MG63 (cell line): ENCODE measurements at regions not wholly inside any gene's neighbourhood (a gene's known extent, or its start where the extent isn't known, plus 50 kb on each side); places are given as distances from the start of the nearest gene placed in this dataset.
"Not testable (repeated sequence)": the region's sequence is repeated elsewhere in the genome, so short reads cannot be mapped to it uniquely, and the experiment has no call there.

Experiments
- DNase-seq: peaks from one replicate; pipeline ENCODE4 v3.0.0-alpha.2; 2020
- H3K27me3 ChIP-seq: fragments of 250-450 bp; sonication (Bioruptor Pico); 2 replicates; pipeline ENCODE4 v1.5.1; 2020; ENCODE audit warnings: mild to moderate bottlenecking, moderate library complexity
- H3K36me3 ChIP-seq: fragments of 250-450 bp; sonication (Bioruptor Pico); 2 replicates; pipeline ENCODE4 v1.5.1; 2020; ENCODE audit warnings: mild to moderate bottlenecking, moderate library complexity
- H3K4me3 ChIP-seq: fragments of 250-450 bp; sonication (Bioruptor Pico); 2 replicates; pipeline ENCODE4 v1.5.1; 2020; ENCODE audit warnings: mild to moderate bottlenecking, moderate library complexity
- H3K9me3 ChIP-seq: fragments of 250-450 bp; sonication (Bioruptor Pico); 2 replicates; pipeline ENCODE4 v1.5.1; 2020; ENCODE audit warnings: mild to moderate bottlenecking, moderate library complexity

DNA sequence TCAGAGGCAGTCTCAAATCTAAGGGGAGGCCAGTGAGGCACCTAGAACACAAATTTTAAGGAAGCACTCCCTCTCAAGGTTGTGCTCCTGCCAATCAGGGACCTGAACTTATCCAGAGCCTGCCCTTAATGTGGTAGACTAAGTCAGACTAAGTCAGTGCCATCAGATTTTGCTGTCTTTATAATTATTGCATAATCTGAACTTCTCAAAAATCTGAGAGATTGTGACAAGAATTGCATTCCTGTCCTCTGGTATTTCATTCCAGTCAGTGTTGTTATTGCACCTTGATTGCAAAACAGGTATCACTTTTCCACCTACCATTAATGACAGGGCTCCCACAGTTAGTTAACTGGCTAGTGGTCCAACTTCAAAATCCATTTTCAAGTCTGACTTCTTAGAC is 197.1 kb upstream of the HCN1 start:
- H3K36me3 ChIP-seq: no peaks in the 10 kb centered on the region
- no peak for DNase-seq
- no peaks in the 10 kb centered on the region; the same call in 1 of the 2 replicates for H3K9me3 ChIP-seq
- no peak overlapping the region for H3K4me3 ChIP-seq
- no peaks in the 10 kb centered on the region for H3K27me3 ChIP-seq

DNA sequence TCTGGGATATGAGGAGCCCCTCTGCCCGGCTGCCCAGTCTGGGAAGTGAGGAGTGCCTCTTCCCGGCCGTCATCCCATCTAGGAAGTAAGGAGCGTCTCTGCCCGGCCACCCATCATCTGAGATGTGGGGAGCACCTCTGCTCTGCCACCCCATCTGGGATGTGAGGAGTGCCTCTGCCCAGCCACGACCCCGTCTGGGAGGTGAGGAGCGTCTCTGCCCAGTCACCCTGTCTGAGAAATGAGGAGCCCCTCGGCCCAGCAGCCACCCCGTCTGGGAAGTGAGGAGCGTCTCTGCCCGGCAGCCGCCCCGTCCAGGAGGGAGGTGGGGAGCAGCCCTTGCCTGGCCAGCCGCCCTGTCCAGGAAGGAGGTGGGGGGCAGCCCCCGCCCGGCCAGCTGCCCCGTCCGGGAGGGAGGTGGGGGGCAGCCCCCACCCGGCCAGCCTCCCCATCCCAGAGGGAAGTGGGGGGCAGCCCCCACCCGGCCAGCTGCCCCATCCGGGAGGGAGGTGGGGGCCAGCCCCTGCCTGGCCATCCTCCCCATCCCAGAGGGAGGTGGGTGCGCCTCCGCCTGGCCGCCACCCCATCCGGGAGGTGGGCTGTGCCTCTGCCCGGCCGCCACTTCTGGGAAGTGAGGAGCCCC is 194.4 kb upstream of the HCN1 start:
- not testable (repeated sequence) for H3K4me3 ChIP-seq, H3K9me3 ChIP-seq, DNase-seq, H3K27me3 ChIP-seq, H3K36me3 ChIP-seq

DNA sequence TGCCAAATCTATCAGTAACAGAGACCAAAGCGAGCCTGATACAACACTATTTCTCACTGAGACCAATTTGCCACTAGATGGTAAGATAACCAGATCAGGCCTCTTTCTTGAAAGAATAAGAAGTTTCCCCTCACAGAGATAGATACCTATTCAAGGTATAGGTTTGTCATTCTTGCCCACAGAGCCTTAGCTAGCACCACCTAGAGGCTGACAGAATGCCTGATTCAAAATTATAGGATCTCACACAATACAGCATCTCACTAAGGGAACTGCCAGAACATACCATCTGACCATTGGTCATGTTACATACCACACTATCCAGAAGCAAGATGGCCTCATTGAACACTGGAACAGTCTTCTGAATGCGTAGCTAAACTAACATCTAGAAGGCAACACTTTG is 166.6 kb upstream of the HCN1 start:
- no peaks in the 10 kb centered on the region for H3K9me3 ChIP-seq
- no peak overlapping the region for H3K4me3 ChIP-seq
- DNase-seq: no peak
- H3K27me3 ChIP-seq: no peaks in the 10 kb centered on the region
- H3K36me3 ChIP-seq: no peaks in the 10 kb centered on the region

DNA sequence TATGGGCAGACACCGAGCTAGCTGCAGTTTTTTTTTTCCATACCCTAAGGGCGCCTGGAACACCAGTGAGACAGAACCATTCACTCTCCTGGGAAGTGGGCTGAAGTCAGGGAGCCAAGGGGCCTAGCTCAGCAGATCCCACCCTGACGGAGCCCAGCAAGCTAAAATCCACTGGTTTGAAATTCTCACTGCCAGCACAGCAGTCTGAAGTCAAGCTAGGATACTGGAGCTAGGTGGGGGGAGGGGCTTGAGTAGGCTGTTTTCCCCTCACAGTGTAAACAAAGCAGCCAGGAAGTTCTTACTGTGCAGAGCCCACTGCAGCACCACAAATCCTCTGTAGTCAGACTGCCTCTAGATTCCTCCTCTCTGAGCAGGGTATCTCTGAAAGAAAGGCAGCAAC is 151.7 kb upstream of the HCN1 start:
- Histone ChIP-seq H3K4me3 (no peak overlapping the region), H3K36me3 (no peaks in the 10 kb centered on the region), H3K27me3 (no peaks in the 10 kb centered on the region), H3K9me3 (no peaks in the 10 kb centered on the region)
- DNase-seq: no peak

DNA sequence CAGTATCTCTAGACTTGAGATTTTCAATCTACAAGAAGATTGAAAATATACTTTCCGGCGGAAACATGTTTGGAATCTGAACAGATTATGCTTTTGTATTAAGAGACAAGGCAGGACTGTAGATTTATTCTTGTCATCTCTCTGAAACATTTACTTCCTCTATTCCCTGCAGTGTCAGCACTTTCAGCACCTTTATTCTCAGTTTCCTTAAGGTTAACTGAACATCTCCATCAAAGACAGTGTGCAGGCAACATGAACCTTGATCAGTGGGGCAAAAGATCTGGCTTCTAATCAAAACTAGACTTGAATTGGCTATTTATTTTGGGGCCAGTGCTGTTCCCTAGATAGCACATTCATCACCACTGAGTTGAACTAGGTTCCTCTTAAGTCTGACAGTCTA is 129.9 kb upstream of the HCN1 start:
- Histone ChIP-seq H3K9me3 (no peaks in the 10 kb centered on the region), H3K36me3 (no peaks in the 10 kb centered on the region), H3K27me3 (no peaks in the 10 kb centered on the region), H3K4me3 (no peak overlapping the region)
- DNase-seq: no peak

DNA sequence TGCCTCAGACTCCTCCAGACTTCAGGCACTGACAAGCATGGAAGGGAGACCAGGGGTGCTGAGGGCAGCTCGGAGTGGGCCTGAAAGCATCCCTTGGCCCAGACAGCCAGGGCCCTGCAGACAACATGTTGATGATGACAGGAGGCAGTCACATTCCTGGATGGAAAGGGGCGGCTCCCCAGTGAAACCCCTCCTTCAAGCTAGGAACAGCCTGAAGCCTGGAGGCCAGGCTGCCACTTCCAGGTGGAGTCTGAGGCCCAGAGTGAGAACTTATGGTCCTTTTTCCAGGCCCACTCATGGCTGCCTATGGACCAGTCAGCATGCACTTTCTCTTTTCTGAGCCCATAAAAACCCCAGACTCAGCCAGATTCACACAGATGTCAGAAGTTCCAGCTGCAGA is 104.2 kb upstream of the HCN1 start:
- Histone ChIP-seq H3K4me3 (no peak overlapping the region), H3K9me3 (0 out of 2 replicates have a peak, but pooled peaks cover 4% of the 10 kb centered on the region), H3K36me3 (no peaks in the 10 kb centered on the region), H3K27me3 (no peaks in the 10 kb centered on the region)
- DNase-seq: no peak

DNA sequence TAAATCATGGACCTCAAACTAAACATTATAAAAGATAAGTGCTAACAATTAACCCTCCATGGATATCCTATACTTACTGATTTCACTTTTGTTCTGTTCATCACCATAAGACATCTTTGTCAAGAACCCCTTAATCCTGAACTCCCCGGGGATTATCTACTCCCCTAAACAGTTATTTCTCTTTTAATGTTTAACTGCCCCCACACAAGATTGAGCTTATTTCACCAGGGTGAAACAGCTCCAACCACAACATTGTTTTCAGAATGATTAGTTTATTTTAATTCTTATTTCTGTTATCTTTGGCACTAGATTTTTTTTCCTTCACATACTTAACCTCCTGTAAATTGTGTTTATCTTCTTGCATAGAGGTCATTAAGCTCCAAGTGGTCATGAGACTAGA is 103.2 kb upstream of the HCN1 start:
- Histone ChIP-seq H3K27me3 (no peaks in the 10 kb centered on the region), H3K36me3 (no peaks in the 10 kb centered on the region), H3K9me3 (0 out of 2 replicates have a peak, but pooled peaks cover 4% of the 10 kb centered on the region), H3K4me3 (no peak overlapping the region)
- no peak for DNase-seq

DNA sequence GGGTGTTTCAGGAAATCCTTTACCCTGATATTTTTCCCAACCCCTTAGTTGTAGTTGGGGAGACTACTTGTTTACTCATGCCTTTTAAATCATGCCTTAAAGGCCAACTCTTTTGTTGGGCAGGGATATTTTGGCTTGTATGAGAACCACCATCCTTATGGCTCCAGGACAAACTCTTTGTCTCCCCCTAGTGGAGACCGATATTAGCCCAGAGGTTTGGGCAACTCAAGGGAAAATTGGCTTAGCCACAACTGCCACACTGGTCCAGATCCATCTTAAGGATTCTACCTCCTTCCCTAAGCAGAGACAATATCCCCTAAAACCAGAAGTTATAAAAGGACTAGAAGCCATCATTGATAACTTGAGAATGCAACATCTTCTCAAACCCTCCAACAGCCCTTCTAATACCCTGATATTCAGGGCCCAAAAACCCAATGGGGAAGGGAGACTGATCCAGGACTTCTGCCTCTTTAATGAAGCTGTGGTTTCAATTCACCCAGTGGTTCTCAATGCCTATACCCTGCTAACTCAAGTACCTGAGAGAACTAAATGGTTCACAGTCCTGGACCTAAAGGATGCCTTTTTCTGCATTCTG is 100.9 kb upstream of the HCN1 start:
- Histone ChIP-seq H3K4me3 (no peak overlapping the region), H3K9me3 (0 out of 2 replicates have a peak, but pooled peaks cover 4% of the 10 kb centered on the region), H3K27me3 (no peaks in the 10 kb centered on the region), H3K36me3 (no peaks in the 10 kb centered on the region)
- DNase-seq: no peak

DNA sequence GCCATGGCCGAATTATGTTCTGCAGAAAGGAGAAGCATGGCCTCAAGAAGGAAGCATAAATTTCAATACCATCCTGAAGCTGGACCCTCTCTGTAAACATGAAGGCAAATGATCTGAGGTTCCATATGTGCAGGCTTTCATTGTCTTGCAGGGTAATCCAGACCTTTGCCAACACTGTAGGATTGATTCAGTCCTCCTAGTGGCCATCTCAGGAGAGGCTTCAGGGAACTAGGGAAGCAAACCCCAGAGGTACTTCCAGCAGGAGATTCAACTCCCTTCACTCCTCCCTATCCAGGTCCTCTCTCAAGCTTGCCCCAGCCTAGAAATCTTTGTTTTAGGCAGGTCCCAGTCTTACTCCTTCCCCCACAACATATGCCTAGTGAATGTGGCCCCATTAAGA is 99.3 kb upstream of the HCN1 start:
- Histone ChIP-seq H3K4me3 (no peak overlapping the region), H3K36me3 (no peaks in the 10 kb centered on the region), H3K27me3 (no peaks in the 10 kb centered on the region), H3K9me3 (peaks cover 2% of the 10 kb centered on the region; the same call in 1 of the 2 replicates)
- no peak for DNase-seq

DNA sequence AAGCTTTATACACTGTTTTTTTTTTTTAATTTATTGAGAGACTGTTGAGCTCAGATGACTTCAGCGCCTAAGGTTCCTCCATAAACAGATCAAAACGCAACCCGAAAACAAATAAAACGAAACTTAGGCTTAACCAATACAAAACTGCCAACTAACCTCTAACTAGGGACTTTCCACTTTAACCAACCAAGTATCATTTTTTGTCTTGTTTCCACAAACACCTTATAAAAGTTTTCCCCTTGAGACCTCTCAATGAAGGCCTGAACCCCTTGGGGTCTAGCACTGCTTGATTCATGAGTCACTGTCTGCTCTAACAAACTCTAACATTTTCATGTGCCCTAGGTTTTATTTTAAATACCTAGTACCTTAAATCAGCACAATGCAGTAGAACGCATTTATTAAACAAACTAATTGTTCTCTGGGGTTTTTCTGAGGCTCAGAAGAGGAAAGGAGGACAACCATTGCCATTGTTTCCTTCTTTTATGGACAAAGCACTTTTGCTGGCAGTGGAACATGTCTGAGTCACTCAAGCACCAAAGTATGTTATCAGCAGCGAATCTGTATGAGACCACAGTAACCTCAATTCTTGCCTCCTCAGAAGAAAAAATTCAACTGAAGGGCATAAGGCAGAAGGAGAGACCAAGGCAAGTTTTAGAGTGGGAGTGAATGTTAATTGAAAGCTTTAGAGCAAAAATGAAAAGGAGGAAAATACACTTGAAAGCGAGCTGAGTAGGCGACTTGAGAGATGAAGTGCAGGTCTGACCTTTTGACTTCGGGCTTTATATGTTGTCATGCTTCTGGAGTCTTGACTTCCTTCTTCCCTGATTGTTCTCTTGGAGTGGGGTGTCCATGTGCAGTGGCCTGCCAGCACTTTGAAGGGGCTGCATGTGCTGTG is 97.7 kb upstream of the HCN1 start:
- Histone ChIP-seq H3K27me3 (no peaks in the 10 kb centered on the region), H3K4me3 (no peak overlapping the region), H3K36me3 (no peaks in the 10 kb centered on the region), H3K9me3 (peaks cover 2% of the 10 kb centered on the region; the same call in 1 of the 2 replicates)
- DNase-seq: peak; percentile 5

DNA sequence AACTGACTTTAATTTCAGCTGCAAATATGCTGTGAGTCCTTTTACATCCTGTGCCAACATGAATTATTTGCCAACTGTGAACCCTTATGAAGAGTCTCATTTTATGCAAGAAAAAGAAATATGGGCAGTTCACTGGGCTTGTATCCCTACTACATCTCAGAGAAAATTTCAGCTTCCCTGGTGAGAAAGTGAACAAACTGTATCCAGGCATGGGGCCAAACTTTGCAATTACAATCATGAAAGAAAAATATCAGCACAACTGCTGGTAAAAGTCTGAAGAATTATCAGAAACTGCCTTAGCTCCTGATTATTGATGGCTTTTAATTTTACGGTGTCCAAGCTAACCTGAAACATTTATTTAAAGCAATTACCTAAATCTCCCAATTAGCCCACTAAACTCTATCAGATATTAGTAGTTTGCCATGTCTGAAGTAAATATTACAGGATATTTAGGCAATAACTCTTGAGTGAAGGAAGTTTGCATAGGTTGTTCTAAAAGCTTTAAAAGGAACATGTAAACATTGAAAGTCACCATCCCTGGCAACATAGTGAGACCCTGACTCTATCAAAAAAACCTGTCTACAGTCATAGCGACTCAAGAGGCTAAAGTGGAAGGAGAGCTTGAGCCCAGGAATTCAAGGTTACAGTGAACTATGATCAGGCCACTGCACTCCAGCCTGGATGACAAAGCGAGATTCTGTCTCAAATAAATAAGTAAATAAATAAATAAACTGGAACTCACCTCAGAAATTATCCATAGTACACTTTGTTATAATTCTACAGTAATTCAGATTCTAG is 83.9 kb upstream of the HCN1 start:
- H3K27me3 ChIP-seq: no peaks in the 10 kb centered on the region
- no peak for DNase-seq
- no peaks in the 10 kb centered on the region for H3K36me3 ChIP-seq
- no peak overlapping the region for H3K4me3 ChIP-seq
- no peaks in the 10 kb centered on the region for H3K9me3 ChIP-seq

DNA sequence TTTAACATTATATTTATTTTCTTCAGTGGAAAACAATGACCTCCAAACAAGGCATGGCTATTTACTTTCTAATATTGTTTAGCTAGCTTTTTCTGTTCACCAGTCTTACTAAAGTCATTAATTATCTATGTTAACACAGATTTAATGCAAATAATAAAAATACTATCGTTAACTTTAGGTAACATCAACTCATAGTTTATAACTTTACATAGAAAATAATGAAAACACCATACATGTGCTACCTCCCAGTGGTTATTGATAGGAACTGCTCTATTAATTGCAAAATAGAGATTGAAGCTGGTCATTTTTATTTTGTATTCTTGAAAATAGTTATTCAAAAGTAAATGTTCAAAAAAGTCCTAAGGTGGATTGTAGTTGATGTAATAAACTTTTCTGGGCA is 78.3 kb upstream of the HCN1 start:
- Histone ChIP-seq H3K9me3 (no peaks in the 10 kb centered on the region), H3K27me3 (no peaks in the 10 kb centered on the region), H3K4me3 (no peak overlapping the region), H3K36me3 (no peaks in the 10 kb centered on the region)
- DNase-seq: no peak

DNA sequence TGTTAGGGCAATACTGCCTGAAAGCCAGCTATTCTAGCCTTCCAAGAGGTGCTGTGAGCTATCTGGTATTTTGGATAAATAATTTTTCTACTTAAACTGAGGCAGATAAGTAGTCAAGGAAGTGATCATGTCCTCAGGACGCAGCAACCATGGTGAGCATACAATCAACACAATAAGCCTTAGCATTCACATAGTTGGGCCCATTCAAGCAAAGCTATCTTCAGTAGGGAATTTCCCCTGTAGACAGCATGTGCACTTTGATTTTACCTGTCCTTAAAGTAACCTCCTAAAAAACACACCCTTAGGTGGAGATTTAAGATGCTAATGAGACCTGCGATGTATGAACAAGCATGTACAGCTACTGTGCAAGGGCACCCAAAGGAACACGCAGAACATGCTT is 76.2 kb upstream of the HCN1 start:
- no peaks in the 10 kb centered on the region for H3K27me3 ChIP-seq

DNA sequence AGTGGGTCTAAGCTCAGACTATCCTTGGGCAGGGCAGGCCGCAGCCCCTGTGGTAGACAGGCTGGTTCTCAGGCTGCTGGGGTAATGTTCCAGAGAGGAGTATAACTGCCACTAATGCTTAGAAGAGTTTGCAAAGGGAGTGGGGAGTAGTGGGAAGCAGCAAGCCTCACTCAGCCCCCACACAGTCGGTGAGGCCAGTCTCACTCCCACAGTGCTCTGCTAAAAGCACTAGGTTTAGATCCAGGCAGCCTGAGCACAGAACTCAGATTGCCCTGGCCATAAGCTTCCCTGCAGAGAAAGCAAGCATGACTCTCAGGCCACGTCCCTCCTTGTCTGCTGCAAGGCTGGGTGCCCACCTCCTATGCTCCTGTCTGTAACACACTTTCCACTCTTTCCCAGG is 69.4 kb upstream of the HCN1 start:
- H3K36me3 ChIP-seq: no peaks in the 10 kb centered on the region
- DNase-seq: no peak
- H3K27me3 ChIP-seq: no peaks in the 10 kb centered on the region
- H3K9me3 ChIP-seq: no peaks in the 10 kb centered on the region
- H3K4me3 ChIP-seq: no peak overlapping the region

More for the DNA sequence above, 76.2 kb upstream of the HCN1 start:
- H3K4me3 ChIP-seq: no peak overlapping the region
- H3K36me3 ChIP-seq: no peaks in the 10 kb centered on the region
- DNase-seq: no peak
- H3K9me3 ChIP-seq: no peaks in the 10 kb centered on the region

DNA sequence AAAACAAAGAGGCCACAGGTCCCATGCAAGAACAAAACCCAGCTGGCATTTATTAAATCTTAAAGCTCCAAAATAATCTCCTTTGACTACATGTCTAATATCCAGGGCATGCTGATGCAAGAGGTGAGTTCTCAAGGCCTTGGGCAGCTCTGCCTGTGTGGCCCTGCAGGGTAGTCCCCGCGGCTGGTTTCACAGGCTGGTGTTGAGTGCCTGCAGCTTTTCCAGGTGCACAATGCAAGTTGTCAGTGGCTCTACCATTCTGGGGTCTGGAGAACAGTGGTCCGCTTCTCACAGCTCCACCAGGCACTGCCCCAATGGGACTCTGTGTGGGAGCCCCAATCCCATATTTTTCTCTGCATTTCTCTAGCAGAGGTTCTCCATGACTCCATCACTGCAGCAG is 54.4 kb upstream of the HCN1 start:
- H3K27me3 ChIP-seq: no peaks in the 10 kb centered on the region
- no peaks in the 10 kb centered on the region for H3K9me3 ChIP-seq
- DNase-seq: no peak
- H3K4me3 ChIP-seq: no peak overlapping the region
- no peaks in the 10 kb centered on the region for H3K36me3 ChIP-seq

DNA sequence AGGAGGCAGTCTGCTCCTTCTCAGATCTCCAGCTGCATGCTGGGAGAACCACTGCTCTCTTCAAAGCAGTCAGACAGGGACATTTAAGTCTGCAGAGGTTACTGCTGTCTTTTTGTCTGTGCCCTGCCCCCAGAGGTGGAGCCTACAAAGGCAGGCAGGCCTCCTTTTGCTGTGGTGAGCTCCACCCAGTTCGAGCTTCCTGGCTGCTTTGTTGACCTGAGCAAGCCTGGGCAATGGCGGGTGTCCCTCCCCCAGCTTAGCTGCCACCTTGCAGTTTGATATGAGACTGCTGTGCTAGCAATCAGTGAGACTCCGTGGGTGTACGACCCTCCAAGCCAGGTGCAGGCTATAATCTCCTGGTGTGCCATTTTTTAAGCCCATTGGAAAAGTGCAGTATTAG is 52.3 kb upstream of the HCN1 start:
- H3K27me3 ChIP-seq, H3K9me3 ChIP-seq, H3K4me3 ChIP-seq, H3K36me3 ChIP-seq, DNase-seq: not testable (repeated sequence)
